Aorta (tissue), 5 donors: ENCODE measurements at regions not wholly inside any gene's neighbourhood (a gene's known extent, or its start where the extent isn't known, plus 50 kb on each side); places are given as distances from the start of the nearest gene placed in this dataset.

Experiments
- ATAC-seq: fragments of 200-7000 bp; cut with Tn5 transposase; one replicate; pipeline ENCODE4 v1.9.1; 2022; ENCODE audit warnings: moderate library complexity; ENCODE audit not compliant: low FRiP score
- DNase-seq, 2 donors: peaks; one replicate each; pipeline ENCODE4 v3.0.0-alpha.2; 2020
- H3K27ac ChIP-seq, 2 donors: one replicate each; pipeline ENCODE4 v1.5.1; 2013; ENCODE audit warnings: low read length in 2 of 2, mild to moderate bottlenecking in 2 of 2, moderate library complexity in 2 of 2, control low read depth in 1 of 2, inconsistent platforms in 1 of 2, low read depth in 1 of 2
- H3K27me3 ChIP-seq, 2 donors: one replicate each; pipeline ENCODE4 v1.6.1; 2013; ENCODE audit warnings: control low read depth in 1 of 2, low read length in 1 of 2, mild to moderate bottlenecking in 1 of 2, moderate library complexity in 1 of 2; ENCODE audit not compliant: insufficient read depth in 2 of 2, control insufficient read depth in 1 of 2
- H3K36me3 ChIP-seq, 2 donors: one replicate each; pipeline ENCODE4 v1.6.1; 2013; ENCODE audit warnings: control low read depth in 1 of 2, low read length in 1 of 2, mild to moderate bottlenecking in 1 of 2; ENCODE audit not compliant: insufficient read depth in 2 of 2, control insufficient read depth in 1 of 2
- H3K4me1 ChIP-seq, 2 donors: one replicate each; pipeline ENCODE4 v1.6.1; 2013; ENCODE audit warnings: low read length in 2 of 2, control low read depth in 1 of 2, mild to moderate bottlenecking in 1 of 2, moderate library complexity in 1 of 2; ENCODE audit not compliant: insufficient read depth in 2 of 2, control insufficient read depth in 1 of 2
- H3K4me3 ChIP-seq, 2 donors: one replicate each; pipeline ENCODE4 v1.5.1; 2013; ENCODE audit warnings: low read length in 2 of 2, control low read depth in 1 of 2, mild to moderate bottlenecking in 1 of 2
- H3K9me3 ChIP-seq: one replicate; pipeline ENCODE4 v1.6.1; 2013; ENCODE audit warnings: mild to moderate bottlenecking, low read length; ENCODE audit not compliant: control insufficient read depth
- WGBS, 2 donors: extraction: QIAGEN DNeasy Blood & Tissue Kit; methylation state at CpG; one replicate each; pipeline ENCODE4 v1.1.7; 2013; 5-methylcytosine and 5-hydroxymethylcytosine counted together
- intact Hi-C, 2 donors: fragments of 100-400 bp; cut with DNase I; formaldehyde crosslinking; loops; one replicate each; pipeline versions ENCODE4 v1.14.2 to v1.15.0; 2022
- donor health status: healthy with polysubstance abuse.
- donor health status: Bipolar disorder and iron deficiency.
- donor health status: DM: no; HTN: no; CAD: no.
- donor health status: DM: no; HTN: no; CAD: no.
- donor health status: DM: yes; HTN: yes; CAD: no.

GRCh38 chr3:94416768-94417167 is 353.9 kb downstream of the NSUN3 start:
- Histone ChIP-seq H3K9me3 (no peaks in the 10 kb centered on the region), H3K36me3 (no peaks in the 10 kb centered on the region), H3K4me3 (no peak overlapping the region), H3K27ac (no peak overlapping the region), H3K27me3 (no peaks in the 10 kb centered on the region), H3K4me1 (no peaks in the 10 kb centered on the region)
- no peak for DNase-seq
- intact Hi-C loops, result no loop called here
- 62 to 71% methylated on average over 4 of the region's 4 CpGs for WGBS, 2 donors
- no peak for ATAC-seq

GRCh38 chr3:94417963-94418455 is 355.1 kb downstream of the NSUN3 start:
- Histone ChIP-seq H3K9me3 (no peaks in the 10 kb centered on the region), H3K36me3 (no peaks in the 10 kb centered on the region), H3K4me1 (no peaks in the 10 kb centered on the region), H3K27me3 (no peaks in the 10 kb centered on the region), H3K27ac (no peak overlapping the region), H3K4me3 (no peak overlapping the region)
- ATAC-seq, result no peak
- intact Hi-C loops, result no loop called here
- no peak for DNase-seq
- 91 to 97% methylated on average over 6 of the region's 6 CpGs for WGBS, 2 donors

- Histone ChIP-seq H3K27me3 (no peaks in the 10 kb centered on the region), H3K4me1 (no peaks in the 10 kb centered on the region), H3K9me3 (no peaks in the 10 kb centered on the region), H3K36me3 (no peaks in the 10 kb centered on the region), H3K27ac (no peak overlapping the region), H3K4me3 (no peak overlapping the region)
- DNase-seq (no peak), ATAC-seq (no peak)
- WGBS, 2 donors, result 86% methylated on average over 1 of the region's 1 CpG
- intact Hi-C loops, result no loop called here
Observed at GRCh38 chr3:94420931-94421330, 358.1 kb downstream of the NSUN3 start.

GRCh38 chr3:94423578-94423977 is 360.7 kb downstream of the NSUN3 start:
- no peaks in the 10 kb centered on the region for H3K36me3 ChIP-seq
- no peak overlapping the region for H3K4me3 ChIP-seq
- intact Hi-C loops, result no loop called here
- H3K27ac ChIP-seq, result no peak overlapping the region
- no peaks in the 10 kb centered on the region for H3K27me3 ChIP-seq
- ATAC-seq, result no peak
- H3K4me1 ChIP-seq, result no peaks in the 10 kb centered on the region
- H3K9me3 ChIP-seq, result no peaks in the 10 kb centered on the region
- no peak for DNase-seq

GRCh38 chr3:94429517-94429916 is 366.7 kb downstream of the NSUN3 start:
- Histone ChIP-seq H3K27ac (no peak overlapping the region), H3K27me3 (no peaks in the 10 kb centered on the region), H3K36me3 (no peaks in the 10 kb centered on the region), H3K9me3 (no peaks in the 10 kb centered on the region), H3K4me1 (no peaks in the 10 kb centered on the region), H3K4me3 (no peak overlapping the region)
- intact Hi-C loops, result no loop called here
- ATAC-seq (no peak), DNase-seq (no peak)

GRCh38 chr3:94431876-94432570 is 369.2 kb downstream of the NSUN3 start:
- ATAC-seq (no peak), DNase-seq (no peak)
- intact Hi-C loops, result no loop called here
- 50 to 65% methylated on average over 3 of the region's 3 CpGs for WGBS, 2 donors
- Histone ChIP-seq H3K36me3 (no peaks in the 10 kb centered on the region), H3K27ac (no peak overlapping the region), H3K27me3 (no peaks in the 10 kb centered on the region), H3K4me1 (no peaks in the 10 kb centered on the region), H3K9me3 (no peaks in the 10 kb centered on the region), H3K4me3 (no peak overlapping the region)

- Histone ChIP-seq H3K36me3 (no peaks in the 10 kb centered on the region), H3K27ac (no peak overlapping the region), H3K4me1 (no peaks in the 10 kb centered on the region), H3K9me3 (no peaks in the 10 kb centered on the region), H3K4me3 (no peak overlapping the region), H3K27me3 (no peaks in the 10 kb centered on the region)
- ATAC-seq (no peak), DNase-seq (no peak)
- intact Hi-C loops, result no loop called here
Observed at GRCh38 chr3:94433811-94434210, 370.9 kb downstream of the NSUN3 start.

- Histone ChIP-seq H3K36me3 (no peaks in the 10 kb centered on the region), H3K27me3 (no peaks in the 10 kb centered on the region), H3K27ac (no peak overlapping the region), H3K4me1 (no peaks in the 10 kb centered on the region), H3K4me3 (peak overlapping the region in 1 of 2 donors; percentile 14), H3K9me3 (no peaks in the 10 kb centered on the region)
- intact Hi-C loops, result no loop called here
- ATAC-seq, result no peak
- no peak for DNase-seq
- 25 to 33% methylated on average over 3 of the region's 3 CpGs for WGBS, 2 donors
Observed at GRCh38 chr3:94440767-94441493, 378.1 kb downstream of the NSUN3 start.

- intact Hi-C loops, result no loop called here
- DNase-seq (no peak), ATAC-seq (no peak)
- Histone ChIP-seq H3K36me3 (no peaks in the 10 kb centered on the region), H3K27me3 (no peaks in the 10 kb centered on the region), H3K4me1 (no peaks in the 10 kb centered on the region), H3K9me3 (no peaks in the 10 kb centered on the region), H3K4me3 (no peak overlapping the region), H3K27ac (no peak overlapping the region)
- WGBS, 2 donors, result 13 to 23% methylated on average over 1 of the region's 1 CpG
Observed at GRCh38 chr3:94441494-94441847, 378.6 kb downstream of the NSUN3 start.
